Right renal pelvis (tissue), 4 donors: ENCODE measurements at regions not wholly inside any gene's neighbourhood (a gene's known extent, or its start where the extent isn't known, plus 50 kb on each side); places are given as distances from the start of the nearest gene placed in this dataset.
"Not testable (repeated sequence)": the region's sequence is repeated elsewhere in the genome, so short reads cannot be mapped to it uniquely, and the experiment has no call there.

Source experiments
- DNase-seq, 4 donors: peaks; one replicate each; pipeline ENCODE4 v3.0.0-alpha.2; 2013; ENCODE audit warnings: low read depth in 4 of 4, low spot score in 3 of 4, missing footprints in 1 of 4

DNA sequence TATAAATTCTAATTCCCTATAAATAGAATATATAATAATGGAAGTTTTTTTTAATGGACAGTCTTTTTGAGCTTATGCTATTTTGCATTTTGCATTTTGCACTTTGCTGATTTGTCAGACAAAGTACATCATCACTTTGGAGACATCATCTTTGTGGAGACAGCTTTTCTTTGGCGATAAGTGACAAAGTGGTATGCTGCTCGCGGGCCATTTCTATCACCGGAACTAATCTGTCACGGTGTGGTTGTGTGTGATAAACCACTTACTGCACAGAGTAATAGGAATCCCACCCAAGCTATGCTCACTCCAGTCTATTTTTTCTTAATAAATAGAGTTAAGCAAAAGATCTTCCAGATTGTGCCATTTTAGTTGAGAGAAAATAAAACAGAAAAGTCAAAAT lies 133.1 kb downstream of the MACIR start:
- DNase-seq: no peak

DNA sequence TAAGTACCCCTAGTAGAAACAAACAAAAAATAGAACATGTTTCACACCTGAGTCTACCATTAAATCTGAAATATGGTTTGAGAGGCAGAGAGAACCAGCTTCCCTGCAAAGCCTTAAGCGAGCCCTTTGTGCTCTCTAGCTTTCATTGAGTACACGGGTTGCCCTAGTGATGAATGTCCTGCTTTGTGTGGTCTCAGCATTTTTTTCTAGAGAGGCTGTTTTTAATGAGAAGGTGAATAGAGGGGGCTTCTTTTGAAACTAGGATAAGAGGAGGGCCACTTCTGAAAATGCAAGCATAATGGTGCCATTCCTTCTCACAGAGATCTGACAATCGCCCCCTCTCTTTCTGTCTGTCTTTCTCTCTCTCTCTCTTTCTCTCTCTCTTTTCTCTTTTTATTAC lies 131.3 kb downstream of the MACIR start:
- no peak for DNase-seq

DNA sequence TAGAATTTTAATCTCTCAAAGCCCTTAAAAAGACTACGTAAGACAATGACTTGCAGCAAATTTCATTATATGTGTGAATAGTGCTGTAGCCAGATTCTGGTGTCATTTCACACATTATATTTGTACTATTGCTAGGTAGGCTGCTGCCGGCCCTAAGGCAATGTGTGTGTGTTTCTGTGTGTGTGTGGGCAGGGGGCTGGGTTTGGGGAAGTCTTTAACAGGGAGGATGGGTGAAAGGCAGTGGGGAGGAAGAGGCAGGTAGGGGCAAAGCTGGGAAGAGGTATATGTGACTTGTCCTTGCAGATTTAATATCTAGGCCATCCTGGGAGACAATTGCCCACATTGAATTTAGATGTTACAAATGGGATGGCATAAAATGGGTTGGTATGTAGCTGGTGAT lies 130.8 kb downstream of the MACIR start:
- no peak for DNase-seq

DNA sequence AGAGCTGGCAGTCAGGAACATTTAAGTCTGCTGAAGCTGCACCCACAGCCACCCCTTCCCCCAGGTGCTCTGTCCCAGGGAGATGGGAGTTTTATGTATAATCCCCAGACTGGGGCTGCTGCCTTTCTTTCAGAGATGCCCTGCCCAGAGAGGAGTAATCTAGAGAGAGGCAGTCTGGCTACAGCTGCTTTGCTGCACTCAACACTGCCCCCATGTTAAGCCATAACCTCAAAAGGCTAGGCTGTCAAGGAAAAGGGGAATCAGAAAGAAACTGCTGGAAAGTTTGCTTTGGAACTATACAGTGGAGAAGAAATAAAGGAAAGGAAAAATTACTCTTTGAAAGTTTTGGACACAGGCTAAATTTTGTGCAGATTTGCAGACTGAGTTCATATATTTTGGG lies 127.2 kb downstream of the MACIR start:
- no peak for DNase-seq

DNA sequence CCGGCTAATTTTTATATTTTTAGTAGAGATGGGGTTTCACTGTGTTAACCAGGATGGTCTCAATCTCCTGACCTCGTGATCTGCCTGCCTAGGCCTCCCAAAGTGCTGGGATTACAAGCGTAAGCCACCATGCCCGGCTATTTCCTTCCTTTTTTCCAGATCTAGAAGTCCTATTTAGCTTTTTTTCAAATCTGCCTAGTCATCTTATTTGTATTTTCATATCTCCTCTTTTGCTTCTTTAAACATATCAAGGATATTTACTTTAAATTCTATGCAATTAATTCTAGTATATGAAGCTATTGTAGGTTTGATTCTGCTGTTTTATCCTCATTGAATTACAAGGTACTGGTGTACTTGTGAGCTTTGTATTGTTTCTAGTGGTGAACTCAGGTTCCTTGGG lies 119.1 kb downstream of the MACIR start:
- DNase-seq: not testable (repeated sequence)

DNA sequence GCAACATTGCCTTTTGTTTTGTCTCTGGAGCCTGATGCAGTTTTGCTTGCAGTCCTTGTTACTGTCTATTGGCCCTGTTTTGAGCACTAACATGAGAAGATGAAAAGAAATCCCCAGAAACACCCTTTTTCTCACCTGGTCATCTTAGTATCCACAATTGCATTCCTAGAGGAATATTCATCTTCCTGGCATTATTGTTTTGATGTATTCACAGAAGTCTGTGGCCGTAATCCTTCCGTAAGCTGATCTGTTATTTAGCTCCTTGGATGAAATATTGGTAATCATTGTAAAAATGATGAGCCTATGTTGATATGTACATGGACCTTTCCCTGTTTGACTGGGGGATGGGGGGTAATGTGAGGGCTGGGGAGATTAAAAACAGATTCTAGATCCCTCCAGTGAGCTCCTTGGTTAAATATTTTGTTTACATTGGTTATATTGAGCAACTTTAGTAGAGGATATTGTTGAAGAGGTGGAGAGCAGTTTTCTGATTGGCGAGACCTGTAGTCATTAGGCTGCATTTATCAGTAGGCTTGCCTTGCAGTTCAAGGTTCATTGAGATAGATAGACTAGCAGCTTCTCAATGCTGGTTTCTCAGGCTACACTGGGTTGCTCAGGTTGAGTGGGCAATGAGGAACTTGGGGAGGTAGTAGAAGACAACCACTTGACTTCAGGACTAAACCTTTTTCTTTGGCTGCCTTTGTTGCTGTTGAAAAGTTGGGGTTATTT lies 117.5 kb downstream of the MACIR start:
- no peak for DNase-seq

DNA sequence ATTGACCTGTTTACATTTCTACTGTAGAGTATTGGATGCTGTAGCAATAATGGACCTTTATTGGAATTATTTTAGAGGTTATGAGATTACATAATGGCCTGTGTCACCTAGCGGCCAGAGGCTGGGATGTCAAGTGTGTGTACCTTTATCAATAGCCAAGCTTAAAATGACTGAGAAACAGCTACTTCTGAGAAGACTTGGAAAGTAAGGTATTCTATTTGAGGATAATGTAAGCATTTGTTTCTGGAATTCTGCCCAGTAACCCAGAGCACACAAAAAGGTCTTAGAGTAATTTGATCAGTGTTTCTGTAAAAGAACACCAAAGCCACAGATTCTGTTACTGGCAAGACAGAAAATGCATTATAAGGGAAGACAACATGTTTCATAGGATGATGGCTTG lies 116.8 kb downstream of the MACIR start:
- DNase-seq: no peak

DNA sequence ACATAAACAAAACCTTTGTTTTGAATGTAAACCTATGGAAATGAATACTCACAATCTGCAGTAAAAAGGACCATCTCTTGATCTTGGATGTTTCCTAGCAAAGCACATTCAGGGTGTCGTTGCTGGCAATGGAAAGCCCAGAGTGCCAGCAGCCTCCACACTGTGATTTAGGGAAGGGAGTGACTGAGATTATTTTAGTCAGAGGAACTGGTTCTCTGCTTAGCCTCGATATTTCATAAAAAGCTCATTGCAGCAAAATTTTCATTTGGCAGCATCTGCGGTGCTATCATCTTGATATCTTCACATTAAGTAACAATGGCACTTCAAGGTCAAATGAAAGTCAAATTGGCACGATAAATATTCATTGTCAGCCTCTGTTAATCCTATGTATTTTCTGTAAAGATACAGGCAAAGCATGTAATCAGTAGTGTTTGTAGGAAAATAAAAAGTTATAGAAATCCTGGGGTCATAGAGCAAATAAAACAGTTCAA lies 116.0 kb downstream of the MACIR start:
- no peak for DNase-seq

DNA sequence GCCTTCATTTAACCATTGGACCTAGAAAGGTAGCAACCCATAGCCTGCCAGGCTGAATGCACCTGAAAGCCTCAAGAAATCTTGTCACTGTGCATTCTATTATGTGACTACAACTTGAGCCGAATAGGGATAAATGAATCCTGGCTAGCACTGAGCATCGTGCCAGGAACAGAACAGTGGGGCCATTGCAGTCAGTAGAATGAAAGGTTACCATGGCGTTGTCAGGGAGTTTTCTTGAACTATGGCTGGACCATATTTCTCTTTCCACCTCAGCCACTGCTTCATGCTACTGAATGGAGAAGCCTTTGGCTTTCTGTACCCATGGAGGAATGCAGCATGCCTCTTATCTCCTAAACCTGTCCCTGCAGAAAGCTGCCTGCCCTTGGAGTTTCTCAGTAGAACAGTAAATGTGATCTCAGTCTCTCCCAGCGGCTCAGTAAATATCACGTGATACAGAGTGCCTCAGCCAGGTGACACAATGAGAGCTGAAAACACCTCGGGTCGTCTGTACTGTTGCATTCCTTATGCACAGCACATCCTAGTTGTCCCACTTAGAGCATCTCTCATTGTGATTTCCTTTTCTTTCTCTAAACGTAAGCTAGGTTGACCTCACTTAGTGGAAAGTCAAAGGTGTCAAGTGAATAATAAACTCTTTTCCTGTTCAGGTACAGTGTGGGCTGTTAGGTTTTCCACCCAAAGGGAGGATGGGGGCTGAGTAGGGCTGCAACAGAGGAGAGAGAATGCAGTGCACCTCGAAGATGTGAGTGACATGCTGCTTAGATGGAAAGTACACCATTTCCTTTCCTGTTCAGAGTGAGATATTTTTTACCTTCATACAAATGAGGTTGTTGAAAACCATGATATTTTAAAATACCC lies 115.3 kb downstream of the MACIR start:
- DNase-seq: no peak

DNA sequence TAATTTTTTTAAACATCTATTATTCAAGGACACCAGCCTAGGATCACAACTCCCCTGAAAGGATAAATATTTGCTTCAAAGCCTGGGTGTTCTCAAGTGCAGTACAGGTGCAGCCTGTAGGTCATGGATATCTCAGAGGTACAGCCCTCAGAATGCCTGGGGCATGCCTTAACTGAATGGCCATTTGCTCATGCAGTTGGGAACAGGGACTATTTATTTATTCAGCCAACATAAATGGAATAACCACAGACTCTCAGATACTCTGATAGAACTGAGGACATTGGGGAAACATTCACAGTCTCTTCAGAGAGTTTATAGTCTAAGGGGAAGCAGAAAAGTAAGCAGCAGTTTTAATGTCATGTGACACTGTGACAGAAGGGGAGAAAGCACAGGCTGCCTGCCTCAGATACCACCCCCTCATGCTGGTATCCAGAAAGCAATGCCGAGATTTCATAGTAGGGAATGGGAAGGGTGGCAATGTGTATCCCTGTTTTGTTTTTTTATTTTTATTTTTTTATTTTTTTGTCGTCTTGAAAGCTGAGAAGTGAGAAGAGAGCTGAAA lies 112.6 kb downstream of the MACIR start:
- DNase-seq: no peak

DNA sequence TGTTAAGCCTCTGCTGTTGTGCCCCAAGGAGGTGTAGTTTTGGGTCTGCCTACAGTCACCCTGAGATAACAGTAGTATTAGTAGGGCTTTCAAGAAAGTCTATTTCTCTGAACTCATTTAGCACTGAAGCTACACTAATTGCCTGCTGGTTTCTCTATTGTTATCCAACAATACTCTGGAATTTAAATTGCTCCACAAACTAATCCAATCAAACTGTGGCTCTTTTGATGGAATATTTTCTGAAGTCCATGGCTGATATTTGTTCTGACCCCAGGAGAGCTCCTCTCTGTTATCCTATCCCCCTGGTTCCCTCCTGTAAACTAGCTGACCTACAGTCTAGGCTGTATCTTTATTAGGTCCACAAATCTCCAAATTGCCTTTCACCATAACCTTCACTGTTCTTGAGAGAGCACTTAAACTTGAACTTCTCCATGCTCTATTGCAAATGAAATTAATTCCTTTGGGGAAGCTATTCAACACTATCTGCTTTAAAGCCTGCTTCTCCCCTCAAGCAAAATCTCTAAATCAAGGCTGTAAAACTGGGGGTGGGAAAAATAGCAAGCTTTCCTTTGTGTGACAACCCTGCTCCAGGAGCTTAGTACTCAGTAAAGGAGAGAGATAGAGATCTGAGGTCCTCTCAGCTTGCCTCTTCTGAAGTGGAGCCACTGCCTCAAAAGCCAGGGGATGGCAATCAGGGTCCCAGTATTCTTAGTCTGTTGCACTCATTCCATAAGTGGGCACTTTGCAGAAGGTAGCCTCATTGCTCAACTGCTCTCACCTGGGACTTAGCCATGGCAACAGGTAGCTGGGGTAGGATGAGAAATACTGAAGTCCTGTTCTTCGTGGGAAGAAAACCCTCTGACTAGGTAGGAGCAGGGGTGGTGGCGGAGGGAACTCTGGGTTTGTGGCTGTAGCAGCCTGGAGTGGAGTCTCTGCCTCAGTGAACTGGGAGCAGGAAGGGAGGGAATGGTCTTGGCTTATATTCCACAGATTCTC lies 110.9 kb downstream of the MACIR start:
- DNase-seq: no peak

DNA sequence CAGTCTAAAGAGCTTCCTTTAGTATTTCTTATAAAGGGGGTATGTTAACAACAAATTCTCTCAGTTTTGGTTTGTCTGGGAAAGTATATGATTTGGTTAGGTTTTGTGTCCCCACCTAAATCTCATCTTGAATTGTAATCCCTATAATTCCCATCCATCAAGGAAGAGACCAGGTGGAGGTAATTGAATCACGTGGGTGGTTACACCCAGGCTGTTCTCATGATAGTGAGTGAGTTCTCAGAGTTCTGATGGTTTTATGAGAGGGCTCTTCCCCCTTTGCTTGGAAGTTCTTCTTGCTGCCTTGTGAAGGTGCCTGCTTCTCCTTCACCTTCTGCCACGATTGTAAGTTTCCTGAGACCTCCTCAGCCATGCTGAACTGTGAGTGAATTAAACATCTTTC lies 109.1 kb downstream of the MACIR start:
- DNase-seq: no peak

DNA sequence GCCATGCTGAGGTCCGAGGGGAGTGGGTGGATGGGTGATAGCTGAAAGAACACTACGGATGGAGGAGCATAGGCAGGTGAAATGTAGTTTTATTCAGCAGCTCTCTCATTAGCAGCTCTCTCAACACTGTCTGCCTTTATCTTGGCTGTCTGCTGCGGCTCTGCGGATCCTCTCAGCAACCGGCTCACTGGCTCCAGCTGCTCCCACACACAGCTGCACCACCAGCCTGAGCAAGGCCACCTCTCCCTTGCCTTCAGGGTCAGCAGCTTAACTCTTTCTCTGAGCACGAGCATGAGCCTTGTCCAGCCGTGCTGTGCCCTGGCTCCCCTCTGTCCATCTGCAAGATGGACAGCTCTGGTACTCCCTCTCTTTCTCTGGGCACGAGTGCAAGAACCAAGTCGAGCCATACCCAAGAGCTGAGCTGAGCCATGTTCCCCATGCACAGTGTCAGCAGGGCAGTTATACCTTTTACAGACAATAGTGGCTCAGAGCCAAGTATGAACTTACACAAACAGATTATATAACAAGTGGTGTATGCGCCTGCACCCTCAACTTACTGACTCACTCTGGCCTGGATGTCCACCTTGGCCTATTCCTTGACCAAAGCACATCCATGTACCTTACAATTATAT lies 108.5 kb downstream of the MACIR start:
- no peak for DNase-seq

DNA sequence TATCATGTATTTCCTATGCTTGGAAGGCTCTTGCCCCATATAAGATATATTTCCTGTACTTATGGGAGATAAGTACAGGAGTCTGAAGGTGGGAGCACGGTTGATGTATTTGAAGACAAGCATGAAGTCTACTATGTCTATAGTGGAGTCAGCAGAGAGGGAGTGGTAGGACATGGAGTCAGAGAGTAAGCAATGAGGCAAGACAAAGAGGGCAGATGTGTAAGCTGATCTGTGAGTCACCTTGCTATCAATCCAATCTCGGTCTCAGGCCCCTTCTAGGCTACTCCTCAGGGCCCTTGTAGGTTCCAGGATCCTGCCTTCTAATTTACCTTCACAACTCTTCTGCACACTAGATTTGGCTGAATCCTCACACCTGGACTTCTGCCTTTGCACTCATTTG lies 105.5 kb downstream of the MACIR start:
- DNase-seq: no peak

DNA sequence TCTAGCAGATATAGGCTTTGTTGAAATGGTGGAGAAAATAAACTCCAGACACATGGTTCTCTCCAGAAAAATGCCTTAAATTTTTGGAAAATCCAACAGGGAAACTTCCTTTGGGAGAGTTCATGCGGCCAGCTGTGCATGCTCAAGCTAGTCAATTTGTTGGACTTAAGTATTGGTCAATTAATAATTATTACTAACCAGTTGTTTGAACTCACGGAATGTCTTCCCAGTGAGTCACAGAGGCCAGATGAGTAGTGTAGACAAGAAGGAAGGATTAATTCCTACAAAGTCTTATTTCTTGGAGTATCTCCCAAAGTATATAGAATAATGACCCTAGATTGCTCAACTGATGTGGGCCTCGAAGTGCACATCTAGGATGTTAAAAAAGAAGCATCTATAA lies 103.6 kb downstream of the MACIR start:
- no peak for DNase-seq

DNA sequence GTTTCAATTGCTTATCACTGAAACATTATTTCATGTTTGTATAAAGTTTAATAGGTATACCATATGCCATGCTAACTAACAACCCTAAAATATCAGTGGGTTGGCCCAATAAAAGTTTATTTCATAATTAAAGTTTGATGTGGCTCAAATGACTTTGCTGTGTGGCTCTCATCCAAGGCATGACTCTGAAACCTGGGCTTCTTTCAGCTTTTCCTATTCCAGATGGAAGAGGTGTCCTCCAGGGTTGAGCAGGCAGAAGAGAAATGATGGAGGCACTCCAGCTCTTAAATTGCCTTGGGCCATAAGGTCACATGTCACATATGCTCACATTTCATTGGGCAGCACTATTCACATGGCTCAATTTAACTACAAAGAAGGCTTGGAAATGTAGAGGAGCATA lies 101.9 kb downstream of the MACIR start:
- no peak for DNase-seq

DNA sequence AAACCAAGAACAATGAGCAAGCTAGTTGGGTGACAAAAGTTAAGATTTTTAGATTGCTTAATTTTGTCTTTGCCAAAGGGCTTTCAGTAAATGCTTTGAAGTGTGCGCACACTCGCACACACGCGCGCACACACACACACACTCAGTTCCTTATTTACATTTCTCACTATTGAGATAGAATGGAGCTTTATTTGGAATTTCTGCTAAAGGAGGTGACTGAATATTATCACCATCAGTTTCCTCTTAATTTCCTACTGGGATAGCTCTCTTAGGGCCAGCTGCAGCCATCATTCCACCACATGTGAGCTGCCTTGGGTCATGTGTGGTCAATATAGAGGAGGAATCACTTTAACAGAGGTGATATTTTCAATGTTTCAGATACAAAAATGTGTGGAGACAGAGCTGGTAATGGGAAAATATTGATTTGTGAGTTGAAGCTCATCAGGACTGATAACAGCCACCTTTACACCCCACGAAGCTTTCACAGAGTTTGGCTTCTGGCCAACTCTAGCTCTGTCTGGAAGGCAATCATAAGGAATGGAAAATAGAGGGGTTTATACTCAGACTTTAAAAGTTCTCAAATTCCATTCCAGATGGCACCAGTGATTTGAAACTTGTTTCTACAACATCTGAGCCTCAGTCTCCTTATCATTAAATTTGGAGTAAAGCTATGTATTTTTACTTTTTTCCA lies 99.9 kb downstream of the MACIR start:
- no peak for DNase-seq

DNA sequence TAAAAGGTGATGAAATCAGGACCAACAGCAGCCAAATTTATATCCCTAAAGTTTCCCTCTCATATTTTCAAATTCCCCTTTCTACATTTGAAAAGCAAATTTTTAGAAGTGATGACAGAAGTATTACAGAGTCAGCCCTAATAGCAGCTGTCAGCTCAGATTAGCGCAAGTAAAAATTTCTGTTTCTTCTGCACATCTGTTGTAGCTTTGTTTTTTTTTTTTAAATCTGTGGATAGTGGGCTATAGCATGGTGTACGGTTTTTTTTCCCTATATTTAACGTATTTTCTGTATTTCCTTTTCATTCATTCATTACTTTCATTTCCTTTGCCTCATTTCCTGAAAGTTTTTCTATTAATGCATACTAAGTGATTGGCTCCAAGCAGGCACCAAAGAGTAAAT lies 99.1 kb downstream of the MACIR start:
- DNase-seq: no peak

DNA sequence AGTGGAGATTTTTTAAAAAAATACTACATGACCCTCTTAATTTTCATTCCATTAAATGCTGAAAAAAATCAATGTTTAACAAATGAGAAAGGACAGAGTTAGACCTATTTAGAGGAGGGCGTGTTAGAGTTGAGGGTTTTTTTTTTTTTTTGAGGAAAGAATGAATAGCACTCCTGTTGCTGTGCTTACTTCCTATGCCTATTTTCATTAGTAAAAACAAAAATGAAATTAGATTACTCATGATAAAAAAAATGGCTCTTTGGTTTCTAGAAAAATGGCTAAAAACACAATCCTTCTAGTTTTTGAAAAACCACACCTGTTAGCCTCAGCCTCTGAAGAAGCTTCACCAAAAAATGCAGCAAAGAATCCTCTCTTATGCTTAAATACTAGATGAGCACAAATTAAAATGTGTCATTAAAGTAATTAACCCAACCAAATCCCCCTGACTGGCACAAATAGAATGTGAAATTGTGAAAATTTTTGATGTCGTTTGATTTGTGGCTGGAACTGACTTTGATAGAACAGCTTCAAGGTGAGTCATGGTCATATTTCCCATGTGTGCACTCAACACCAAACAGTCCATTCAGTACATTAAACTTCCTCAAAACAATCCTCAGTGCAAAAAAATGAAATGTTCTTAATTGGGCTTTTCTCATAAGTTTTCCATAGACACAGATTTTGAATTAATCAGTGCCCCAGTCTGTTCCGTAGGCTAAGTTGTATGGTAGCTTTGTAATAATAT lies 98.0 kb downstream of the MACIR start:
- DNase-seq: no peak
